ENCODE measurements at regions not wholly inside any gene's neighbourhood (a gene's known extent, or its start where the extent isn't known, plus 50 kb on each side); places are given as distances from the start of the nearest gene placed in this dataset.

GRCh38 chr10:78932054-78932386 lies 136.7 kb upstream of the ZMIZ1 start:
- H3K27ac ChIP-seq, result no peak overlapping the region
- TF ChIP-seq, protein P1, sequence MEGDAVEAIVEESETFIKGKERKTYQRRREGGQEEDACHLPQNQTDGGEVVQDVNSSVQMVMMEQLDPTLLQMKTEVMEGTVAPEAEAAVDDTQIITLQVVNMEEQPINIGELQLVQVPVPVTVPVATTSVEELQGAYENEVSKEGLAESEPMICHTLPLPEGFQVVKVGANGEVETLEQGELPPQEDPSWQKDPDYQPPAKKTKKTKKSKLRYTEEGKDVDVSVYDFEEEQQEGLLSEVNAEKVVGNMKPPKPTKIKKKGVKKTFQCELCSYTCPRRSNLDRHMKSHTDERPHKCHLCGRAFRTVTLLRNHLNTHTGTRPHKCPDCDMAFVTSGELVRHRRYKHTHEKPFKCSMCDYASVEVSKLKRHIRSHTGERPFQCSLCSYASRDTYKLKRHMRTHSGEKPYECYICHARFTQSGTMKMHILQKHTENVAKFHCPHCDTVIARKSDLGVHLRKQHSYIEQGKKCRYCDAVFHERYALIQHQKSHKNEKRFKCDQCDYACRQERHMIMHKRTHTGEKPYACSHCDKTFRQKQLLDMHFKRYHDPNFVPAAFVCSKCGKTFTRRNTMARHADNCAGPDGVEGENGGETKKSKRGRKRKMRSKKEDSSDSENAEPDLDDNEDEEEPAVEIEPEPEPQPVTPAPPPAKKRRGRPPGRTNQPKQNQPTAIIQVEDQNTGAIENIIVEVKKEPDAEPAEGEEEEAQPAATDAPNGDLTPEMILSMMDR (IDR thresholded peaks at IDR 0.05; ENCODE audit: low read depth, low read length), result no peak
- DNase-seq (ENCODE audit: low read depth in 1 of 2, low spot score in 1 of 2), result no peak
- H3K9me3 ChIP-seq (ENCODE audit: low read depth), result no peaks in the 10 kb centered on the region
- no peaks in the 10 kb centered on the region for H3K36me3 ChIP-seq
- no peak overlapping the region for H3K4me3 ChIP-seq
- no peaks in the 10 kb centered on the region for H3K4me1 ChIP-seq (ENCODE audit: low read depth)
- no peaks in the 10 kb centered on the region for H3K27me3 ChIP-seq

- no peak overlapping the region for H3K4me3 ChIP-seq
- H3K4me1 ChIP-seq (ENCODE audit: low read depth), result peaks cover 3% of the 10 kb centered on the region
- no peak overlapping the region for H3K27ac ChIP-seq
- no peaks in the 10 kb centered on the region for H3K9me3 ChIP-seq (ENCODE audit: low read depth)
- TF ChIP-seq, protein P1 (IDR thresholded peaks at IDR 0.05; ENCODE audit: low read depth, low read length), result no peak
- H3K27me3 ChIP-seq, result no peaks in the 10 kb centered on the region
- no peak for DNase-seq (ENCODE audit: low read depth in 1 of 2, low spot score in 1 of 2)
- H3K36me3 ChIP-seq, result no peaks in the 10 kb centered on the region
Measured at GRCh38 chr10:78932861-78933260, 135.9 kb upstream of the ZMIZ1 start.

DNA sequence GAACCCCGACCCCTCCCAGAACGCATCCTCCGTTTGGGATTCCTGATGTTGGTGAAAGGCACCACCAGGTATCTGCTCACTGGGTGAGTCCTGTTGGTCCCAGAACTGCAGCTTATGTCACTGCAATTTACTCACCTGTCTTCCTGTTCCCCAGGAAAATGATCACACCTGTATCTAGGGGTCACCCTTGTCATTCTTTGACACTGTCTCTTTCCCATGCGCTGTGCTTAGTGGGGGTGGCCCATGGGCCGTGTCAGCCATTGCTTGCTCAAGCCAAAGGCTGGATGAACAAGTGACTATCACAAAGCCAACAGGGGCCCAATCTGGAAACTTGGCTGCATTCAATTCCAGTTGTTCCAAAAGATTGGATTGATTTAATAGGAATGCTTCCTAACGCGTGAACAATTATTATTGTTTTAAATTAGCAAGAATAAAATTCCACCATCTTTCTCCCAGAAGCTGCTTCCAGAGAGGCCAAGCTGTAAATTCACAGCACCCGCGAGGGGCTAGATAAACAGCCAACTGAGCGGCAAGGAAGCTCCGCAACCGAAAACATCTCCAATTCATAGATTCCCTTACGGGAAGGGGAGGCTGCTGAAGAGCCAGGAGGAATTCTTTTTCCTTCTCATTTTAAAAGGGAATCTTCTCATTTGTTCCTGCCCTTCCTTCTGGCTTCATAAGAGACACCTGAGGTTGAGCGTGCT lies 134.8 kb upstream of the ZMIZ1 start:
- TF ChIP-seq, protein P1 (IDR thresholded peaks at IDR 0.05; ENCODE audit: low read depth, low read length), result no peak
- Histone ChIP-seq H3K27ac (no peak overlapping the region), H3K4me1 (ENCODE audit: low read depth) (peaks cover 8% of the 10 kb centered on the region)

GRCh38 chr10:78934532-78934898 lies 134.3 kb upstream of the ZMIZ1 start:
- no peaks in the 10 kb centered on the region for H3K9me3 ChIP-seq (ENCODE audit: low read depth)
- TF ChIP-seq, protein P1 (IDR thresholded peaks at IDR 0.05; ENCODE audit: low read depth, low read length), result no peak
- DNase-seq (ENCODE audit: low read depth in 1 of 2, low spot score in 1 of 2), result no peak
- H3K4me1 ChIP-seq (ENCODE audit: low read depth), result peaks cover 8% of the 10 kb centered on the region
- H3K36me3 ChIP-seq, result no peaks in the 10 kb centered on the region
- no peak overlapping the region for H3K4me3 ChIP-seq
- H3K27ac ChIP-seq, result no peak overlapping the region
- no peaks in the 10 kb centered on the region for H3K27me3 ChIP-seq

More for the DNA sequence above, 134.8 kb upstream of the ZMIZ1 start:
- no peak for DNase-seq (ENCODE audit: low read depth in 1 of 2, low spot score in 1 of 2)
- H3K9me3 ChIP-seq (ENCODE audit: low read depth), result no peaks in the 10 kb centered on the region
- no peaks in the 10 kb centered on the region for H3K27me3 ChIP-seq
- H3K36me3 ChIP-seq, result no peaks in the 10 kb centered on the region
- no peak overlapping the region for H3K4me3 ChIP-seq

GRCh38 chr10:78934994-78935602 lies 133.7 kb upstream of the ZMIZ1 start:
- no peaks in the 10 kb centered on the region for H3K36me3 ChIP-seq
- no peaks in the 10 kb centered on the region for H3K9me3 ChIP-seq (ENCODE audit: low read depth)
- no peak overlapping the region for H3K27ac ChIP-seq
- H3K27me3 ChIP-seq, result no peaks in the 10 kb centered on the region
- H3K4me3 ChIP-seq, result no peak overlapping the region
- peaks cover 8% of the 10 kb centered on the region for H3K4me1 ChIP-seq (ENCODE audit: low read depth)
- no peak for DNase-seq (ENCODE audit: low read depth in 1 of 2, low spot score in 1 of 2)
- TF ChIP-seq, protein P1 (IDR thresholded peaks at IDR 0.05; ENCODE audit: low read depth, low read length), result no peak

All from cardiac muscle cell (in vitro differentiated cells and primary cell).